ENCODE measurements at regions not wholly inside any gene's neighbourhood (a gene's known extent, or its start where the extent isn't known, plus 50 kb on each side); places are given as distances from the start of the nearest gene placed in this dataset.
"Not testable (repeated sequence)": the region's sequence is repeated elsewhere in the genome, so short reads cannot be mapped to it uniquely, and the experiment has no call there.

DNA sequence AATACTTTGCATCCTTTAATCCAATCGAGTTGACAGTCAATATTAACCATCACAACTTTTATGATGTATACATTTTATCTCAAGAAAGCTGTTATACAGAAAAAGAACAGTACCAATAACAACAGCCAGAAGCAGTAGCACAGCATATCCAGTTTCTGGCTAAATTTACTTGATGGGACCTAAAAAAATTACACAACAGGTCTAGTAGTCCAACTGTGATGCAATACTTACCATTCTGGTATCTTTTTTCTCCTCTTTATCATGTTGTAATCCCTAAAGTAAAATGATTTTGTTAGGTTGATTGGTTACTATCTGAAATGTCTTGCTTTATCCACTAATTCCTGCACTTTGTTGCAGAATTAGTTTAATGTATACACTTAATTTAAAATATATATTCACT is 1150.6 kb downstream of the FAT4 start:
- DNase-seq, result no peak

DNA sequence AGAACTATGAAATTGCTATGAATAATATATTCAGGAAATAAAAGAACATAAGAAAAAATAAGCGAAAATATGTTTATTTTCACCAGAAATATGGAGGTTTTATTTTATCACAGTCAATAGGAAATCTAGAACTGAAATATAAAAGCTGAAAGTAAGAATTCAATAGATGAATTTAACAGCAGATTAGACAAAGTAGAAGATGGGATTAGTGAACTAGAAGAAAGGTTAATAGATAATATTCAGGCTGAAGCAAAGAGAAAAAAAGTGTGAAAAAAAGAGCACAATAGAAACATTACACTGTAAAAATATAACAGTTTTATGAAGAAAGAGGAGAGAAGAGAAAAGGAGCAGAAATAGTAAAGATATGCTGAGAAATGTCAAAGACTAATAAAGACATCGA is 1152.1 kb downstream of the FAT4 start:
- no peak for DNase-seq

GRCh38 chr4:126468144-126468543 is 1153.4 kb downstream of the FAT4 start:
- no peak for DNase-seq

GRCh38 chr4:126470862-126471261 is 1156.1 kb downstream of the FAT4 start:
- DNase-seq, result no peak

DNA sequence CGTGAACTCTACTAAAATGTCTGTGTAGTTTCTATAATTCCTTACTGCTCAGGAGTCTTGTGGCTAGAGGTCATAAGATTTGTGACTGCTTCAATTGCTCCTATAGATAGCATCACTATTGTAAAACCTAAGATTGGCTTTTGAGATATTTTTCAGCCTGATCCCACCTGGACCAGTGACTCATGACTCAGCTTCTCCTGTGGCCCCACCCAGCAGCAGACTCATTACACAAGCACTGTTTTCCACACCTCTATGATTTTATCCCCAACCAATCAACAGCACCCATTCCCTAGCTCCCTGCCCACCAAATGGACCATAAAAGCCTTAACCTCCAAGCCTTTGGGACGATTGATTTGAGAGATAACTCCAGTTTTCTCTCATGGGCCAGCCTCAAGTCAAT is 1157.0 kb upstream of the INTU start:
- no peak for DNase-seq

DNA sequence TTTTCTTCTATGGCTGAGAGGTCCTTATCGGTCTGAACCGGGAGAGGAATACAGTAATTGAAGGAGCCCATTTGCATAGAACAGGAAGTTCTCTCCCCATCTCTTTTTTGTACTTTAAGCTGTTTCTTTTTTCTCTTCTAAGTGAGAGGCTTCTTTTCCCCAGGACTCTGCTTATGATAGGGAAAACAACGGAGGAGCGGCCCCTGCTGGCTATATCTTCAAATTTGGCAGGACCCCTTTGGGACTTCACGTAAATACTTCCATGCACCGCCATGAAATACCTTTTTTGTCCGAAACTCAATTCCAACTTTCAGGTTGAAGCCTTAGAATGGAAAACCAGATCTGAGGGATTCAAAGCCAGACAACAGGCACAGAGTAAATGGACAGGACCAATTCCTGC is 1153.0 kb upstream of the INTU start:
- no peak for DNase-seq

- DNase-seq, result no peak
Observed at GRCh38 chr4:126482311-126482710, 1150.4 kb upstream of the INTU start.

GRCh38 chr4:126486377-126486776 is 1146.4 kb upstream of the INTU start:
- DNase-seq, result no peak

DNA sequence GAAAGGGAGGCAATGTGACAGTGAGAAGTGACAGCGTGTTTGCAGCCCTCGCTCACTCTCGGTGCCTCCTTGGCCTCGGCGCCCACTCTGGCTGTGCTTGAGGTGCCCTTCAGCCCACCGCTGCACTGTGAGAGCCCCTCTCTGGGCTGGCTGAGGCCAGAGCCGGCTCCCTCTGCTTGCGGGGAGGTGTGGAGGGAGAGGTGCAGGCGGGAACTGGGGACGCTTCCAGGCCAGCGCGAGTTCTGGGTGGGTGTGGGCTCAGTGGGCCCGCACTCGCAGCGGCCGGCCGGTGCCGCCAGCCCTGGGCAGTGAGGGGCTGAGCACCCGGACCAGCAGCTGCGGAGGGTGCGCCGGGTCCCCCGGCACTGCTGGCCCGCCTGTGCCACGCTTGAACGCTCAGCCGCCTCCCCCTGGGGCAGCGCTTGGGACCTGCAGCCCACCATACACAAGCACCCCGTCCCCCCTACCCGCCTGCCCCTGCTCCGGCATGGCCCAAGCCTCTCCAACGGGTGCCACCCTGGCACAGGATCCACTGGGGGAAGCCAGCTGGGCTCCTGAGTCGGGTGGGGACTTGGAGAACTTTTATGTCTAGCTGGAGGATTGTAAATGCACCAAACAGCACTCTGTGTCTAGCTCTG is 1142.8 kb upstream of the INTU start:
- no peak for DNase-seq

DNA sequence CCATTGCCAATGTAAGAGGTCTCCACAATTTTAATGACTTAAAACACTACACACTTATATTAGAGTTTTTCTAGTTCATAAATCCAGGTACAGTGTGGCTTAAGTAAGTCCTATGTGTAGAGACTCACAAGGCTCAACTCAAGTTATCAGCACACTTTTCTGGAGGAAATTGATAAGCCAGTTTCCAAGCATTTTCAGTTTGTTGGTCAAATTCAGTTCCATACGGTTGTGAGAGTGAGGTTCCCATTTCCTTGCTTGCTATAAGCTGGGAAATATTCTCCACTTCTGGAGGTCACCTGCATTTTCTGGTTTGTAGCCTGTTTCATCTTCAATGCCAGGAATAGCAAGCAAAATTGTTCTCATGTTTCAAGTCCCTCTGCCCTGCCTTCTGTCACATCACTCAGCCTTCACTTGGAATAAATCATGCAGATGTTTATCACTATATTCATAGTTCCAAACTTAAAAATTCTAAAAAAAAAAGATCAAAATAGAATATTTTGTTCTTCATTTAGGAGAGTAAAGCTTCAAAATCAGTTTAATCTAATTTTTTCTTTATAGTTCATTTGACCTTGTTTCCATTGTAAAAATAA is 1137.5 kb upstream of the INTU start:
- DNase-seq, result no peak

GRCh38 chr4:126512979-126513378 is 1119.8 kb upstream of the INTU start:
- DNase-seq, result no peak

DNA sequence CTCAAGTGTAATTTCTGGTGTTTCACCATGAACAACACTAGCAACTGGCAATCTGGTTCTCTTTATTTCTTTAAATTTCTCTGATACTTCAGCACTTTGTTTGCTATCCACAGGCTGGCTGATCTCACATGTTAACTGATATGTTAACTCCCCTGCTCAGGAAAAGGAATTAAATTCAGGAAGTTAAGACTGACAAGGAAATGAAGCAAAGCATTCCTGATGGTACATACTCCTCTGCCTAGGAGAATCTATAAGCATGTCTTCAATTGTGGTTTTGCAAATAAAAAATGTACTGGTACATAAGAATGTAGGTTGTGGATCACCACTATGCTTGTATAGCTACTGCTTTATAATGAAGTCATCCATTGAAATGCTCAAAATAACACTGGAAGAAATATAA is 1119.2 kb upstream of the INTU start:
- DNase-seq, result no peak

DNA sequence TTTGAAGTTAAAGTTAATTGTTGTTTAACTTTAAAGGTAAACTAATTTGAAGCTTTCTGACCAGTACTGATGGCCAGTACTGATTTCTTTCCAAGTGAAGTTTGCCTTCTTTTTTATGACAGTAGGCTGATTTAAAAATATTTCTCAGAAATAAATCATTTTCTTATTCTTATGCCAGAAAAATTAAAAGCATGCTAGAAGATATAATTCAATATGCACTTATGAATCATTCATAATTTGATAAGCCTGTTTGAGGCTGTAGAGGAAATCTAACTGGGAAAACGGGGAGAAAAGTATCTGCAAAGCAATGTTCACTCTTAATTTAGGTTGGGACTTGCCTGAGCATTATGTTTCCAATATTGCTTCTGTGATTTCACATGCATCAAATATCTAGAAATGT is 1112.0 kb upstream of the INTU start:
- DNase-seq, result no peak

DNA sequence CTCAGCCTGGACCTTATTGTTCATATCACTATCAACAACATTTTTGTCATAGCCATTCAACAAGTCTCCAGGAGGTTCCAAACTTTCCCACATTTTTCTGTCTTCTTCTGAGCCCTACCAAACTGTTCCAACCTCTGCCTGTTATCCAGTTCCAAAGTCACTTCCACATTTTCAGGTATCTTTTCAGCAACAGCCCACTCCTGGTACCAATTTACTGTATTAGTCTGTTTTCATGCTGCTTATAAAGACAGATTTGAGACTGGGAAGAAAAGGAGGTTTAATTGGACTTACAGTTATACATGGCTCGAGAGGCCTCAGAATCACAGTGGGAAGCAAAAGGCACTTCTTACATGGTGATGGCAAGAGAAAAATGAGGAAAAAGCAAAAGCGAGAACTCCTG is 1107.4 kb upstream of the INTU start:
- DNase-seq, result not testable (repeated sequence)

GRCh38 chr4:126526335-126526734 is 1106.4 kb upstream of the INTU start:
- DNase-seq, result no peak

DNA sequence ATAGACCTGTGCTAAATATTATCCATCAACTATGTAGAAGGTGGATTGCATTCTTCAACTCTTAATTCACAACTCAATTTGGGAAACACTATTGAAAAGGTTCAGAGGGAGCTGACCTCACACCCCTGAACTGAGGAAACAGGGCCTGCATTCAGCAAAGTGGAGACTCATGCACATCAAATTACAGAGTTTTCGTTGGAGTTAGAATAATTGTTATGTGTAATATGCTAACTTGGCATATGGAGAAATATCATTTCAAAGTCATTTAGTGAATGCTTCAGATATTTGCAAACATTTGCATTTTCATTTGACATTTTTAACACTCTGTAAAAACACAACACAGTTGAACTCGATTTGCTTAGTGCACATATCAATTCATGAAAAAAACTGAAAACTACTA is 1102.8 kb upstream of the INTU start:
- no peak for DNase-seq

DNA sequence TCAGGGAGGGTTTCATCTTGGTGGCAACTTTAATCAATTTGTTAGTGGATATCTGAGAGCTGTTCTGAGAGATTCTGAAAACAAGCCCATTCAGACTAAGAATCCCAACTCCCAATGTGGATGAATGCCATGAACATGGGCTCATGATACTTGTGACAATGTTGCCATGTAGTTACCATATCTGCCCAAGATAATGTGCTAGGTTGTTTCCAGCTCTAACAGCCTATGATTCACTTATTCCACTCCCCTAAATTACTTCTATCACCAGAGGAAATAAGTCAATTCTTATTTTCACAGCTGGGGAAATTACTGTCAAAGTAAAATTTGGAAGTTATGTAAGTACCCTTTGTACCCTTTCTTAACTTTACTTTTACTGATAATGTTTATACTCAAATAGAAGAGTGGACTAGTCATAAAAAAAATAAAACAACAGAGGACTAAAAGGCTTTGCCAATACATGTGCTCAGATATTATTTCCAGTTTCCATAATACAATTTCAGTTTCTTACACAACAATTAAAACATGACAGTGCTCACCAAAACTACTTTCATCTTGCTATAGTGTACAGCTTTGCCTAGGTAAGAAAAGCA is 1101.7 kb upstream of the INTU start:
- no peak for DNase-seq

- DNase-seq, result no peak
Observed at GRCh38 chr4:126532527-126532926, 1100.2 kb upstream of the INTU start.

GRCh38 chr4:126533146-126533805 is 1099.5 kb upstream of the INTU start:
- DNase-seq, result no peak

- no peak for DNase-seq
Observed at GRCh38 chr4:126539771-126540170, 1093.0 kb upstream of the INTU start.

GRCh38 chr4:126541820-126542219 is 1090.9 kb upstream of the INTU start:
- DNase-seq, result no peak

DNA sequence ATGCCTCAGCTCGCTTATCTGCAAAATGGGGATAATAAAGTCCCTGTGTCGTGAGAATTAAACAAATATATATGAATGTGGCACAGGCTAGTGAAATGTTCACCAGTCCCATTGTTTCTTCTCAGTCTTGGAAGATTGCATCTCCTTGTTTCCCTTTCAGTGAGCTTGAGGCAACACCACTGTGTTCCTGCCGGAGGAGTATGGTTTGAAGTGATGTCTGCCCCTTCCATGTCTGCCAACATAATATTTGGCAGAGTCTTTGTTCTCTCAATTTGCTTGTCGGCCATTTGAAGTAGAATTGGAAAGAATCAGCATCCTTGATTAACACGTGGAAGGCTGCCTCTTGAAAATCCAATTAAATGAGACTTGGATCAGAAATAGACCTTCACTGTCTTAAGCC is 1088.5 kb upstream of the INTU start:
- no peak for DNase-seq

GRCh38 chr4:126546197-126546596 is 1086.6 kb upstream of the INTU start:
- DNase-seq, result not testable (repeated sequence)

DNA sequence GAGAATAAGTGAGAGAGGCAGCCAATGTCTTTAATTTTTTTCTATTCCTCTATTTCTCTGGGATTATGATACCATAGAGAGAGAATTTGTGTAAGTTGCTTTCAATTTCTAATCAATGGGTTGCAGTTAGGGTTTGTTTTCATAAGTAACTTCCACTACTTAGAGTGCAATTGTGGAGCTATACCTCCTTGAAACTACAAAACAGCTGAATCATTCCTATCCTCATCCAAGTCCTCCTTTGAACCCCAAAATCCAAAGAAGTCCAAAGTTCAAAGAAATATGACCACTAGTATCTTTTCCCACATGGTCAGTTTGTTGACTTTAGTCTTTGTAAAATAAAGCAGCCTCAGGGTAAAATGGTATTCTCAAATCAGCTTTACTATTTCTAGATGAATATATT is 1085.4 kb upstream of the INTU start:
- no peak for DNase-seq

All from NCI-H1930 (cell line).